ENCODE measurements at regions not wholly inside any gene's neighbourhood (a gene's known extent, or its start where the extent isn't known, plus 50 kb on each side); places are given as distances from the start of the nearest gene placed in this dataset.
"Not testable (repeated sequence)": the region's sequence is repeated elsewhere in the genome, so short reads cannot be mapped to it uniquely, and the experiment has no call there.

- Histone ChIP-seq H3K27ac (no peak overlapping the region), H3K9me3 (peaks cover 0 to 3% (median 3%) of the 10 kb centered on the region in 3 donors), H3K4me3 (no peak overlapping the region), H3K4me1 (no peaks in the 10 kb centered on the region), H3K36me3 (no peaks in the 10 kb centered on the region), H3K27me3 (peaks cover 0 to 27% (median 0%) of the 10 kb centered on the region in 4 donors)
- TF ChIP-seq CTCF (IDR thresholded peaks at IDR 0.05) = no peak
- TF ChIP-seq POLR2A (IDR thresholded peaks at IDR 0.05) = no peak
- intact Hi-C loops (cut with DNase I) = no loop called here
- no peak for DNase-seq
- WGBS, 2 donors = 75 to 77% methylated on average over 7 of the region's 7 CpGs
These were observed 430.6 kb downstream of the BUD13 start for GRCh38 chr11:116342148-116342547.

- no peak for DNase-seq
- intact Hi-C loops (cut with DNase I) = no loop called here
- WGBS, 2 donors = 42 to 63% methylated on average over 8 to 9 of the region's 9 CpGs
- Histone ChIP-seq H3K27ac (no peak overlapping the region), H3K4me1 (no peaks in the 10 kb centered on the region), H3K4me3 (no peak overlapping the region), H3K27me3 (peaks cover 0 to 19% (median 0%) of the 10 kb centered on the region in 4 donors), H3K9me3 (peaks cover 0 to 4% (median 3%) of the 10 kb centered on the region in 3 donors), H3K36me3 (no peaks in the 10 kb centered on the region)
- TF ChIP-seq CTCF (IDR thresholded peaks at IDR 0.05) = no peak
- TF ChIP-seq POLR2A (IDR thresholded peaks at IDR 0.05) = no peak
These were observed 433.3 kb downstream of the BUD13 start for GRCh38 chr11:116339306-116340098.

- intact Hi-C loops (cut with DNase I); H3K4me1 ChIP-seq; H3K27ac ChIP-seq; H3K9me3 ChIP-seq; H3K4me3 ChIP-seq; DNase-seq; H3K36me3 ChIP-seq: not testable (repeated sequence)
- peaks cover 0 to 17% (median 0%) of the 10 kb centered on the region in 4 donors for H3K27me3 ChIP-seq
- 91 to 95% methylated on average over 4 of the region's 4 CpGs for WGBS, 2 donors
These were observed 434.3 kb downstream of the BUD13 start for GRCh38 chr11:116338500-116338899.

- H3K4me1 ChIP-seq = no peaks in the 10 kb centered on the region
- TF ChIP-seq POLR2A (IDR thresholded peaks at IDR 0.05) (no peak), CTCF (IDR thresholded peaks at IDR 0.05) (no peak)
- peaks cover 0 to 6% (median 0%) of the 10 kb centered on the region in 4 donors for H3K27me3 ChIP-seq
- no peaks in the 10 kb centered on the region for H3K36me3 ChIP-seq
- 64% methylated on average over 1 of the region's 1 CpG; no CpG with 5 or more reads in 1 of the 2 donors for WGBS, 2 donors
- intact Hi-C loops (cut with DNase I) = no loop called here
- no peak overlapping the region for H3K27ac ChIP-seq
- DNase-seq = no peak
- H3K9me3 ChIP-seq = peaks cover 0 to 4% (median 3%) of the 10 kb centered on the region in 3 donors
- no peak overlapping the region for H3K4me3 ChIP-seq
These were observed 436.2 kb downstream of the BUD13 start for GRCh38 chr11:116336540-116336939.

GRCh38 chr11:116335891-116336290 lies 436.9 kb downstream of the BUD13 start:
- no peak for DNase-seq
- no peaks in the 10 kb centered on the region for H3K36me3 ChIP-seq
- H3K27ac ChIP-seq = no peak overlapping the region
- no peak overlapping the region for H3K4me3 ChIP-seq
- no peaks in the 10 kb centered on the region for H3K4me1 ChIP-seq
- TF ChIP-seq POLR2A (IDR thresholded peaks at IDR 0.05) (no peak), CTCF (IDR thresholded peaks at IDR 0.05) (no peak)
- intact Hi-C loops (cut with DNase I) = no loop called here
- peaks cover 0 to 6% (median 0%) of the 10 kb centered on the region in 4 donors for H3K27me3 ChIP-seq
- peaks cover 0 to 4% (median 3%) of the 10 kb centered on the region in 3 donors for H3K9me3 ChIP-seq
- 70 to 90% methylated on average over 3 of the region's 3 CpGs for WGBS, 2 donors

Measured in esophagus squamous epithelium (tissue), 5 donors.